Testis (tissue), 2 donors: ENCODE measurements at regions not wholly inside any gene's neighbourhood (a gene's known extent, or its start where the extent isn't known, plus 50 kb on each side); places are given as distances from the start of the nearest gene placed in this dataset.

Source experiments
- POLR2A ChIP-seq: fragments of 450-650 bp; IDR thresholded peaks from one replicate; pipeline ENCODE4 v1.6.1; 2017; ENCODE audit warnings: antibody characterized with exemption, mild to moderate bottlenecking, moderate library complexity
- TF ChIP-seq, protein P1 (sequence below), 3 experiments: fragments of 450-650 bp in 2 of 3; fragments of 200-600 bp in 1 of 3; sonication (generic) in 1 of 3; IDR thresholded peaks; one replicate each; pipeline ENCODE4 v1.5.1; 2016 to 2019; ENCODE audit warnings: antibody characterized with exemption in 3 of 3, mild to moderate bottlenecking in 2 of 3, moderate library complexity in 1 of 3

GRCh38 chr3:29195056-29195455, 85.8 kb upstream of the RBMS3 start:
- TF ChIP-seq, protein P1, sequence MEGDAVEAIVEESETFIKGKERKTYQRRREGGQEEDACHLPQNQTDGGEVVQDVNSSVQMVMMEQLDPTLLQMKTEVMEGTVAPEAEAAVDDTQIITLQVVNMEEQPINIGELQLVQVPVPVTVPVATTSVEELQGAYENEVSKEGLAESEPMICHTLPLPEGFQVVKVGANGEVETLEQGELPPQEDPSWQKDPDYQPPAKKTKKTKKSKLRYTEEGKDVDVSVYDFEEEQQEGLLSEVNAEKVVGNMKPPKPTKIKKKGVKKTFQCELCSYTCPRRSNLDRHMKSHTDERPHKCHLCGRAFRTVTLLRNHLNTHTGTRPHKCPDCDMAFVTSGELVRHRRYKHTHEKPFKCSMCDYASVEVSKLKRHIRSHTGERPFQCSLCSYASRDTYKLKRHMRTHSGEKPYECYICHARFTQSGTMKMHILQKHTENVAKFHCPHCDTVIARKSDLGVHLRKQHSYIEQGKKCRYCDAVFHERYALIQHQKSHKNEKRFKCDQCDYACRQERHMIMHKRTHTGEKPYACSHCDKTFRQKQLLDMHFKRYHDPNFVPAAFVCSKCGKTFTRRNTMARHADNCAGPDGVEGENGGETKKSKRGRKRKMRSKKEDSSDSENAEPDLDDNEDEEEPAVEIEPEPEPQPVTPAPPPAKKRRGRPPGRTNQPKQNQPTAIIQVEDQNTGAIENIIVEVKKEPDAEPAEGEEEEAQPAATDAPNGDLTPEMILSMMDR (IDR thresholded peaks at IDR 0.05), result no peak
- TF ChIP-seq POLR2A, result no peak
